ENCODE measurements at regions not wholly inside any gene's neighbourhood (a gene's known extent, or its start where the extent isn't known, plus 50 kb on each side); places are given as distances from the start of the nearest gene placed in this dataset.

DNA sequence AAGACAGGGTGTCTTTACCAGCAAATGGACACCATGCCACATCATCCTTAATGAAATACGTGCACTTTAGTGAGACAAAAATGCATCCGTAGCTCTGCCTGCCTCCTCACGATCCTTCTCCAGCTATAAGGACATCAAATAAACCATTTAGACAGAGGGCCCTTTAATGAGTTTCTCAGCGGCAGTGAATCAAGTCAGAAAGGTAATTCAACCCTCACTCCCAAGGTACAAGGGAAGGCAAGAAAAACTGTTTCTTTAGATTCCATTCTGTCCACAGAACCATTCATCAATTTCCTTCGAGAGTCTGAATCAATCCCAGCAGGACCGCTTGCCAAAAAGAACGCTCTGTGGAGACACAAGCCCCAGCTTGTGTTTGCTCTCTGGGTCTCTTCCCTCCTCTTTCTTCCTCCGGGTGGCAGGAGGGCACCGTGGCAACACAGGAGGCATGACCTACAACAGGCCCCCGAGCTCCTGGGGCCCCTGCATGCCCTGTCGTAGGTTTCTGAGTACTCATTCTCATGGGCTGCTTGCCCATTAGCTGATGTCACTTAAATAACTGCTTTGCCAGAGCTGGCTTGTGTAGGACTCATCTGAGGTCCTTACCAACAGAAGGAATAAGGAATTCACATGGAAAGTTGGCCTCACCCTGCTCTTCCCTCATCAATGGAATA is 297.8 kb upstream of the PRKCQ start:
- intact Hi-C loops (cut with DNase I), result no loop called here
- Histone ChIP-seq H3K27me3 (no peaks in the 10 kb centered on the region), H3K4me1 (no peaks in the 10 kb centered on the region), H3K4me3 (no peak overlapping the region), H3K9me3 (no peaks in the 10 kb centered on the region), H3K27ac (no peak overlapping the region), H3K36me3 (no peaks in the 10 kb centered on the region)
- TF ChIP-seq POLR2AphosphoS5 (IDR thresholded peaks at IDR 0.05; ENCODE audit: insufficient read depth in 1 of 2, low read depth in 1 of 2), result no peak
- TF ChIP-seq CTCF (IDR thresholded peaks at IDR 0.05), result no peak
- no peak for TF ChIP-seq POLR2A (IDR thresholded peaks at IDR 0.05)
- no peak for DNase-seq (ENCODE audit: extremely low spot score in 2 of 2)

DNA sequence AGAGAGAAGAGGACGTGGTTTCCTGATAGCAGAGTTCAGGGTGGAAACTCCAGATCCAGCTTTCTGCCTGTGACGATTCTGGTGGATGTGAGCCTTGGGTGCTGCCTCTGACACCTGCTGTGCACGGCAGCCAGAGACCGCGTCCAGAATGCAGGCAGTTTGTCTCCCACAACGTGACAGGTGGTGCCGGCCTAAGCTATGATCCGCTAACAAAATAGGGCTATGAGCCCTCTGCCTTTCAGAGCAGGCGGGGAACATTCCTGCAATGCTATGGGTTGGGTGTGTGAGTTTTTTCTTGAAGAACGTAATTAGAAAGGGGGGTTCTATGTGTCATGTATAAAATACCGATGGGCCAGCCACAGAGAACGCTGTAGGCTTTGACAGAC is 297.3 kb upstream of the PRKCQ start:
- Histone ChIP-seq H3K4me1 (no peaks in the 10 kb centered on the region), H3K27me3 (no peaks in the 10 kb centered on the region), H3K36me3 (no peaks in the 10 kb centered on the region), H3K4me3 (no peak overlapping the region), H3K9me3 (no peaks in the 10 kb centered on the region), H3K27ac (no peak overlapping the region)
- no peak for TF ChIP-seq POLR2A (IDR thresholded peaks at IDR 0.05)
- TF ChIP-seq POLR2AphosphoS5 (IDR thresholded peaks at IDR 0.05; ENCODE audit: insufficient read depth in 1 of 2, low read depth in 1 of 2), result no peak
- no peak for TF ChIP-seq CTCF (IDR thresholded peaks at IDR 0.05)
- intact Hi-C loops (cut with DNase I), result no loop called here
- DNase-seq (ENCODE audit: extremely low spot score in 2 of 2), result no peak

- intact Hi-C loops (cut with DNase I), result no loop called here
- TF ChIP-seq POLR2A (IDR thresholded peaks at IDR 0.05), result no peak
- TF ChIP-seq POLR2AphosphoS5 (IDR thresholded peaks at IDR 0.05; ENCODE audit: insufficient read depth in 1 of 2, low read depth in 1 of 2), result no peak
- TF ChIP-seq CTCF (IDR thresholded peaks at IDR 0.05), result no peak
- no peaks in the 10 kb centered on the region for H3K4me1 ChIP-seq
- no peak for DNase-seq (ENCODE audit: extremely low spot score in 2 of 2)
- H3K27me3 ChIP-seq, result no peaks in the 10 kb centered on the region
- H3K36me3 ChIP-seq, result no peaks in the 10 kb centered on the region
- no peak overlapping the region for H3K4me3 ChIP-seq
- H3K9me3 ChIP-seq, result no peaks in the 10 kb centered on the region
- no peak overlapping the region for H3K27ac ChIP-seq
Measured at GRCh38 chr10:6875269-6875865, 295.3 kb upstream of the PRKCQ start.

GRCh38 chr10:6871128-6871527 is 291.1 kb upstream of the PRKCQ start:
- no peak overlapping the region for H3K4me3 ChIP-seq
- H3K9me3 ChIP-seq, result no peaks in the 10 kb centered on the region
- no peaks in the 10 kb centered on the region for H3K27me3 ChIP-seq
- no peak for DNase-seq (ENCODE audit: extremely low spot score in 2 of 2)
- intact Hi-C loops (cut with DNase I), result no loop called here
- no peaks in the 10 kb centered on the region for H3K4me1 ChIP-seq
- H3K36me3 ChIP-seq, result no peaks in the 10 kb centered on the region
- TF ChIP-seq POLR2A (IDR thresholded peaks at IDR 0.05), result no peak
- TF ChIP-seq POLR2AphosphoS5 (IDR thresholded peaks at IDR 0.05; ENCODE audit: insufficient read depth in 1 of 2, low read depth in 1 of 2), result no peak
- TF ChIP-seq CTCF (IDR thresholded peaks at IDR 0.05), result no peak
- no peak overlapping the region for H3K27ac ChIP-seq

DNA sequence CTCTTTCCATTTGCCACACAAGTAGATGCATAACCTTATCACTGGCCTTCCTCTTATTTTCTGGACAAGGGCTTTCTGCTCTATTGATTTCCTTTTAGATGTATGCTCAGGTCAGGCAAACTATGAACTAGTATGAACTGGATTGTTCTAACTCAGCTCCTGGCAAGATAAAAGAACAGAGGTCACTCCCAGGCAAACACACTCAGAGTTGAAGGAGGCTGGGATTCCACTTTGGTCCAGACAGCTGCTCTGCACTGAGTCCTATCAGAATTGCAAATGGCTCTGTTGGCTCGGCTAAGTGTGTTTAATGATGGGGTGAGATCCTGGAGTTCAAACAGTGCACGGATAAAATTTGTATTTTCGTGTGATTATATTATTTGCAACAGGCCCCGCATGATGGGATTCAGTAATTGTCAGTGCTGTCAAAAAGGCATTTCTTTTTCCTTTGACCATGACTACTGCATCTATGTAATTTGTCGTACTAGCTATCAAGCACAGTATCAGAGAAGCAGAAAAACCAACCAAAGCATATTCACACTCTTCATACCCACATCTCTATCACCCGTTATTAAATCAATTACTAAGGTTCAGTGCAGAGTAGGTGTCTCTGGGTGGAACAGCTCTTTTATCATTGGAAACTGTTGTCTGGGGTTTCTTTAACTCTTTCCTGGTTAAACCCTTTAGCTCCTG is 288.1 kb upstream of the PRKCQ start:
- TF ChIP-seq POLR2AphosphoS5 (IDR thresholded peaks at IDR 0.05; ENCODE audit: insufficient read depth in 1 of 2, low read depth in 1 of 2), result no peak
- no peak for TF ChIP-seq CTCF (IDR thresholded peaks at IDR 0.05)
- no peak for TF ChIP-seq POLR2A (IDR thresholded peaks at IDR 0.05)
- Histone ChIP-seq H3K27me3 (no peaks in the 10 kb centered on the region), H3K4me1 (no peaks in the 10 kb centered on the region), H3K4me3 (no peak overlapping the region), H3K9me3 (no peaks in the 10 kb centered on the region), H3K36me3 (no peaks in the 10 kb centered on the region), H3K27ac (no peak overlapping the region)
- no peak for DNase-seq (ENCODE audit: extremely low spot score in 2 of 2)
- intact Hi-C loops (cut with DNase I), result no loop called here

Measured in vagina (tissue), 2 donors.